ENCODE measurements at regions not wholly inside any gene's neighbourhood (a gene's known extent, or its start where the extent isn't known, plus 50 kb on each side); places are given as distances from the start of the nearest gene placed in this dataset.

- no peak for TF ChIP-seq CTCF (IDR thresholded peaks at IDR 0.05; ENCODE audit: insufficient read depth, low read length, severe bottlenecking)
- DNase-seq (ENCODE audit: low read depth) (no peak), FAIRE-seq (no peak)
- Histone ChIP-seq H3K36me3 (ENCODE audit: control insufficient read depth, insufficient read depth, low read length) (no peaks in the 10 kb centered on the region), H3K27me3 (ENCODE audit: control insufficient read depth, insufficient read depth, low read length) (no peaks in the 10 kb centered on the region), H3K4me3 (ENCODE audit: low read depth, low read length) (no peak overlapping the region)
Observed at GRCh38 chr5:138631096-138631928, 56.1 kb upstream of the HSPA9 start.

- FAIRE-seq (no peak), DNase-seq (ENCODE audit: low read depth) (no peak)
- no peak for TF ChIP-seq CTCF (IDR thresholded peaks at IDR 0.05; ENCODE audit: insufficient read depth, low read length, severe bottlenecking)
- Histone ChIP-seq H3K27me3 (ENCODE audit: control insufficient read depth, insufficient read depth, low read length) (no peaks in the 10 kb centered on the region), H3K36me3 (ENCODE audit: control insufficient read depth, insufficient read depth, low read length) (no peaks in the 10 kb centered on the region), H3K4me3 (ENCODE audit: low read depth, low read length) (no peak overlapping the region)
Observed at GRCh38 chr5:138629392-138629791, 54.2 kb upstream of the HSPA9 start.

GRCh38 chr5:138626333-138626944, 51.2 kb upstream of the HSPA9 start:
- Histone ChIP-seq H3K36me3 (ENCODE audit: control insufficient read depth, insufficient read depth, low read length) (no peaks in the 10 kb centered on the region), H3K27me3 (ENCODE audit: control insufficient read depth, insufficient read depth, low read length) (no peaks in the 10 kb centered on the region), H3K4me3 (ENCODE audit: low read depth, low read length) (no peak overlapping the region)
- no peak for FAIRE-seq
- no peak for DNase-seq (ENCODE audit: low read depth)
- no peak for TF ChIP-seq CTCF (IDR thresholded peaks at IDR 0.05; ENCODE audit: insufficient read depth, low read length, severe bottlenecking)

- no peaks in the 10 kb centered on the region for H3K36me3 ChIP-seq (ENCODE audit: control insufficient read depth, insufficient read depth, low read length)
- H3K27me3 ChIP-seq (ENCODE audit: control insufficient read depth, insufficient read depth, low read length): no peaks in the 10 kb centered on the region
- DNase-seq (ENCODE audit: low read depth): no peak
- H3K4me3 ChIP-seq (ENCODE audit: low read depth, low read length): no peak overlapping the region
- FAIRE-seq: no peak
- TF ChIP-seq CTCF (IDR thresholded peaks at IDR 0.05; ENCODE audit: insufficient read depth, low read length, severe bottlenecking): no peak
Observed at GRCh38 chr5:138625134-138625533, 49.9 kb upstream of the HSPA9 start.
